ENCODE measurements at regions not wholly inside any gene's neighbourhood (a gene's known extent, or its start where the extent isn't known, plus 50 kb on each side); places are given as distances from the start of the nearest gene placed in this dataset.

DNA sequence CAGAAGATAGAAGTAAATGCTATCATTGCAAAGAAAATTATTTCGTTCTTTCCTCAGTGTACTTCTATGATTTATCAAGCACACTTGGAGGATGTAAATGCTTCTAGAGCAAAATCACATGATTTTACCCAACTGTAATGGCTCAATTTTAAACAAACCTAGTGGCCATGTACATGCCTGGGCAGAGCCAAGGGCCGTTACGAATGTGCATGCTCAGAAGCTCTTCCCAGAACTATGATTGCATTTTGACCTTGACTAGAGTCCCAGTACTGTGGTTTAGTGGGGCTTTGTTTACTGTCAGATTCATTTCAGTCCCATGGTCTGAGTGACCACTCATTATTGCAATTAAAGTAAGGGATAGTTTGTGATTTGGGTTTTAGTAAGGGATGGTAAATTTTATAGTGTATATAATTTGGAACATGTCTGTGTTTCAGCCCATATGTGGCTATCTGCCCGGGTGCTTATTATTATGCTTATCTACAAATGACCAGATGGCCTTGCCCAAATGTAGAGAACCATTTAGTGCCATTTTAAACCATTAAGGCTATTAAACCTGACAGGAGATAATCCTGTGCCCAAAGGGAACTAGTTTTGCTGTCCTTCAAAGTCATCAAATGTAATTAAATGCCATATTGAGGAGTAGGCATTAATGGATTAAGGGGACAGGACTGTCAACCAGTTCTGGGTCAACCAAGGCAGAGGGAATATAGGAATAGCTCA lies 239.1 kb downstream of the ICOS start:
- Mint-ChIP-seq H3K27ac (no peak overlapping the region), H3K4me3 (no peak overlapping the region), H3K36me3 (no peaks in the 10 kb centered on the region), H3K27me3 (ENCODE audit: low read depth in 2 of 2) (peaks cover 5 to 38% of the 10 kb centered on the region in 2 donors), H3K4me1 (no peaks in the 10 kb centered on the region), H3K9me3 (no peaks in the 10 kb centered on the region)
- intact Hi-C loops (cut with micrococcal nuclease), result no loop called here
- Histone ChIP-seq H3K36me3 (ENCODE audit: control insufficient read depth, insufficient read depth, low read length) (no peaks in the 10 kb centered on the region), H3K27ac (ENCODE audit: low read length) (no peak overlapping the region), H3K27me3 (ENCODE audit: control insufficient read depth, insufficient read depth, low read length) (no peaks in the 10 kb centered on the region), H3K9me3 (ENCODE audit: control insufficient read depth, insufficient read depth, low read length) (no peaks in the 10 kb centered on the region), H3K4me1 (ENCODE audit: control insufficient read depth, insufficient read depth, low read length) (no peaks in the 10 kb centered on the region), H3K4me3 (ENCODE audit: low read length) (no peak overlapping the region)
- TF ChIP-seq CTCF (IDR thresholded peaks at IDR 0.05), result no peak
- no peak for DNase-seq
- ATAC-seq, result no peak
- WGBS (ENCODE audit: insufficient coverage), result 88% methylated on average over 4 of the region's 4 CpGs

DNA sequence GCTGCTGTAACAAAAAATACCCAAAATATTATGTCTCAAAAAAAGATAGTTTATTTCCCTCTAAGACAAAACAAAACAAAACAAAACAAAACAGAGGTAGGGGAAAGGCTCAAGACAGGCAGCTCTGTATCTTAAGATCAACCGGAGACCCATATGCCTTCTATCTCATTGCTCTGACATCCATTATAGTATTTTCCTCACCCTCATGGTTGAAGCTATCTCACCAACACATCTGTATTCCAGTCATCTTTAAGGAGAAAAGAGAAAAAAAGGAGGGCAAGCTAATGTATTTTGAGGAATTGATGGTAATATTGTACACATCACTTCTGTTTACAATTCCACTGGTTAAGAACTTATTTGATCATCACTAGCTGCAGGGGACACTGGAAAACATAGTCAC lies 239.7 kb downstream of the ICOS start:
- no peak for TF ChIP-seq CTCF (IDR thresholded peaks at IDR 0.05)
- no peak overlapping the region for H3K4me3 Mint-ChIP-seq
- no peak overlapping the region for H3K27ac Mint-ChIP-seq
- H3K4me3 ChIP-seq (ENCODE audit: low read length), result no peak overlapping the region
- H3K4me1 Mint-ChIP-seq, result no peaks in the 10 kb centered on the region
- no peaks in the 10 kb centered on the region for H3K9me3 Mint-ChIP-seq
- no peaks in the 10 kb centered on the region for H3K9me3 ChIP-seq (ENCODE audit: control insufficient read depth, insufficient read depth, low read length)
- 88% methylated on average over 1 of the region's 1 CpG for WGBS (ENCODE audit: insufficient coverage)
- ATAC-seq (no peak), DNase-seq (no peak)
- H3K4me1 ChIP-seq (ENCODE audit: control insufficient read depth, insufficient read depth, low read length), result no peaks in the 10 kb centered on the region
- H3K27me3 Mint-ChIP-seq (ENCODE audit: low read depth in 2 of 2), result peaks cover 5 to 41% of the 10 kb centered on the region in 2 donors
- no peaks in the 10 kb centered on the region for H3K36me3 ChIP-seq (ENCODE audit: control insufficient read depth, insufficient read depth, low read length)
- no peaks in the 10 kb centered on the region for H3K36me3 Mint-ChIP-seq
- no peaks in the 10 kb centered on the region for H3K27me3 ChIP-seq (ENCODE audit: control insufficient read depth, insufficient read depth, low read length)
- intact Hi-C loops (cut with micrococcal nuclease), result no loop called here
- H3K27ac ChIP-seq (ENCODE audit: low read length), result no peak overlapping the region

DNA sequence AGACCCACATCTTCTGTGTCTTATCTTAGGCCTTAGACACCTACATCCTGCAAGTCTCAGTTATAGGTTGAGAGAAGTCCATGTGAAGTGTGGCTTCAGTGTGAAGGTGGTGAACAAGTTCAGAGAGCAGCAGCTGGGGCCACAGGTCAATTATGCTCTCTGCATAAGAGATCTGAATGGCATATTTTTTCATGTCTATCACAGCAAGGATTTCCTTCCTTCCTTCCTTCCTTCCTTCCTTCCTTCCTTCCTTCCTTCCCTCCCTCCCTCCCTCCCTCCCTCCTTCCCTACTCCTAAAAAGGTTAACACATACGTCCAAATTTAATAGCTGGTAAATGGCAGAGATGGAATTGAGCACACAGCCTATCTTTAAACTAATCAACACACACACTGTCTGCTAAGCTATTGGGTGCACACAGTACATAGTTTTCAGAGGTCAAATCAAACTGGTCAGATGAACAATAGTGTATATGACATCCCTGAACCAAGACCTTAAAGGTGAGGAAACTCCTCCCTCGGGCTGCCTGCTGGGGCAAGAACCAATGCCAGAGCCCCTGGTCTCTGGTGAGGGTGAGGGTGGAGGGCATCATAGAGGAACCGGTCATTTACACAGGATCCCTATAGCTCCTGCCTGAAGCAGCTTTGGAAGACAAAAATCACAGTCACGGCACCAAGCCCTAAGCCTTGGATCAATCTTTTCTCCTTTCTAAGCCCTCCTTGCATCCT lies 240.9 kb downstream of the ICOS start:
- no peaks in the 10 kb centered on the region for H3K4me1 ChIP-seq (ENCODE audit: control insufficient read depth, insufficient read depth, low read length)
- Mint-ChIP-seq H3K36me3 (no peaks in the 10 kb centered on the region), H3K27ac (no peak overlapping the region), H3K4me1 (no peaks in the 10 kb centered on the region), H3K4me3 (no peak overlapping the region), H3K9me3 (no peaks in the 10 kb centered on the region), H3K27me3 (ENCODE audit: low read depth in 2 of 2) (peaks cover 8 to 51% of the 10 kb centered on the region in 2 donors)
- ATAC-seq, result peak in 2 of 3 donors; percentile 5 to 17
- DNase-seq, result no peak
- no peak overlapping the region for H3K27ac ChIP-seq (ENCODE audit: low read length)
- no peaks in the 10 kb centered on the region for H3K9me3 ChIP-seq (ENCODE audit: control insufficient read depth, insufficient read depth, low read length)
- H3K4me3 ChIP-seq (ENCODE audit: low read length), result no peak overlapping the region
- 81% methylated on average over 3 of the region's 4 CpGs for WGBS (ENCODE audit: insufficient coverage)
- H3K27me3 ChIP-seq (ENCODE audit: control insufficient read depth, insufficient read depth, low read length), result no peaks in the 10 kb centered on the region
- intact Hi-C loops (cut with micrococcal nuclease), result no loop called here
- H3K36me3 ChIP-seq (ENCODE audit: control insufficient read depth, insufficient read depth, low read length), result no peaks in the 10 kb centered on the region
- TF ChIP-seq CTCF (IDR thresholded peaks at IDR 0.05), result no peak
